Choroid plexus epithelial cell (primary cell): ENCODE measurements at regions not wholly inside any gene's neighbourhood (a gene's known extent, or its start where the extent isn't known, plus 50 kb on each side); places are given as distances from the start of the nearest gene placed in this dataset.
A peak's percentile ranks its signal among the peaks of the same experiment; 100 is the strongest.

Experiments
- DNase-seq: peaks from one replicate; pipeline ENCODE4 v3.0.0-alpha.2; 2010; ENCODE audit warnings: low read depth
- H3K4me3 ChIP-seq: 2 replicates; pipeline ENCODE4 v1.5.1; 2011; ENCODE audit warnings: low read depth, mild to moderate bottlenecking, control low read depth, low read length, moderate library complexity
- TF ChIP-seq, protein P1 (sequence below): conservative IDR thresholded peaks from 2 replicates; pipeline ENCODE4 v1.5.1; 2011; ENCODE audit warnings: low read depth, mild to moderate bottlenecking, control low read depth, inconsistent platforms, low read length, moderate library complexity

DNA sequence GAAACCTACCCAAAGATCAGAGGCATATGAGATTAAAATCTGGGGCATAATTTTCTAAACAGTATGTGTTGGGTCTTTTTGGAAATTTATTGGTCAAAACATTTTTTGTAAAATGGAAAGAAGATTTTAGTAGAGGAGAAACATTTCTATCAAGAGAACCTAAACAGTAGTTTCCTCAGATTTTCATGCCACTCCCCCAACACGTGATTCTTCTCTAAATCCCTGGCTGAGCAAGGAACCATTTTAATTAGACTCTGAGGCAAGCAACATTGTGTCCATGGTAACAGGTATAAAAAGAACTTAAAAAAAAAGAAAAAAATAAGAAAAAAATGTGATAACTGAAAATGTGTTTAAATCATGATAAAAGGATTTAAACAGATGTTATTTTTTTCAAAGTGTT is 1105.2 kb upstream of the ZEB2 start:
- TF ChIP-seq, protein P1, sequence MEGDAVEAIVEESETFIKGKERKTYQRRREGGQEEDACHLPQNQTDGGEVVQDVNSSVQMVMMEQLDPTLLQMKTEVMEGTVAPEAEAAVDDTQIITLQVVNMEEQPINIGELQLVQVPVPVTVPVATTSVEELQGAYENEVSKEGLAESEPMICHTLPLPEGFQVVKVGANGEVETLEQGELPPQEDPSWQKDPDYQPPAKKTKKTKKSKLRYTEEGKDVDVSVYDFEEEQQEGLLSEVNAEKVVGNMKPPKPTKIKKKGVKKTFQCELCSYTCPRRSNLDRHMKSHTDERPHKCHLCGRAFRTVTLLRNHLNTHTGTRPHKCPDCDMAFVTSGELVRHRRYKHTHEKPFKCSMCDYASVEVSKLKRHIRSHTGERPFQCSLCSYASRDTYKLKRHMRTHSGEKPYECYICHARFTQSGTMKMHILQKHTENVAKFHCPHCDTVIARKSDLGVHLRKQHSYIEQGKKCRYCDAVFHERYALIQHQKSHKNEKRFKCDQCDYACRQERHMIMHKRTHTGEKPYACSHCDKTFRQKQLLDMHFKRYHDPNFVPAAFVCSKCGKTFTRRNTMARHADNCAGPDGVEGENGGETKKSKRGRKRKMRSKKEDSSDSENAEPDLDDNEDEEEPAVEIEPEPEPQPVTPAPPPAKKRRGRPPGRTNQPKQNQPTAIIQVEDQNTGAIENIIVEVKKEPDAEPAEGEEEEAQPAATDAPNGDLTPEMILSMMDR, result no peak
- no peak for DNase-seq
- no peak overlapping the region for H3K4me3 ChIP-seq

DNA sequence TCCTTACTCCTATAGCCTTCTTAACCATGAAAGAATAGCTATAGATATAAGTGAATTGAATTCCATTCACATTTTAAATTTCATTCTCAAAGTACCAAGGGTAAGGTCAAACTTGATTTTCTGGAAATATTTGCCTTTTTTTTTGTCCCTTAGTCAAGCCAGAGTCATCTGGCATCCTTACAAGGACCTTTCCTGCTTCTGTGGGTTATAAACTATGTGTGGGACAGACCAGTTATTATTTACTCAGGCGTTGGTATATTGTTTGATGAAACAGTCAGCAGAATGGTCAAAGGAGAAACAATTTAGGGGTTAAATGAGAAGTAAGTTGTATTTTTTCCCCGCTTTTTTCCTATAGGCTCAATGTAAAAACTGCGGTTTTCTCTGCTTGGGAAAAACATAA is 1103.2 kb upstream of the ZEB2 start:
- TF ChIP-seq, protein P1, result no peak
- peak; percentile 30 for DNase-seq

DNA sequence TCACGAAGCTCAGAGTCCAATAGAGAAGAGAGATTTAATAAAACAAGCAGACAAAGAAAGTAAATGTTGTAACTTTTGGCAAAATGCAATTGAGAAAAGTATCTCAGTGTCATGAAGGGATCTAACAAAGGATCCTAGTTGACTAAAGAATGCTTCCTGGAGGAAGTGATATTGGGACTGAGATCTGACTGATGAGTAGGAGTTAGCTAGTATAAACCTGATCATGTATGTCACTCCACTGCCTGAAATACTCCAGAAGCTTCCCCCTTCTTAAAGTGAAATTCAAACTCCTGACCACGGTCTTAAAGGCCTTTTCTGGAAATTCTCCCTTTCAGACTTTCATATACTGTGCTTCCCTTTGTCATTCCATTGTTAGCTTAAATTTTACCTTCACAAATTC is 1102.4 kb upstream of the ZEB2 start:
- H3K4me3 ChIP-seq, result no peak overlapping the region
- TF ChIP-seq, protein P1, result no peak
- DNase-seq, result no peak

More for the DNA sequence above, 1103.2 kb upstream of the ZEB2 start:
- no peak overlapping the region for H3K4me3 ChIP-seq

DNA sequence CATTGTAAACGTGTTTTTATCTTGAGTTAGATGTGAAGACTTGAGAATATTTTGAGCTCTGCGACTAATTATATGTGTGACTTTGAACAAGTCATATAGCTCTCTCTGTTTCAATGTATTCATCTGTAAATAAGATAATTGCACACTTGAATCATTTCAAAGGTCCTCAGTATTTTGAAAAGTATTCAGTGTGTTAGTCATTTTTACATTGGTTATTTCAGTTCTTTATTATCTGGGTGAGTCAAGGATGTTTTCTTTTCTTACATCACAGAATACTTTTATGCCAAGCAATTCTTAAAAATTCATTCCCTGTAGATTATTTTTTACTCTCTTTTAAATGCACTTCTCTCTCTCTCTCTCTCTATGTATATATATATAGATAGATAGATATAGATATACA is 1098.0 kb upstream of the ZEB2 start:
- TF ChIP-seq, protein P1, result no peak
- DNase-seq, result peak; percentile 28
- no peak overlapping the region for H3K4me3 ChIP-seq

DNA sequence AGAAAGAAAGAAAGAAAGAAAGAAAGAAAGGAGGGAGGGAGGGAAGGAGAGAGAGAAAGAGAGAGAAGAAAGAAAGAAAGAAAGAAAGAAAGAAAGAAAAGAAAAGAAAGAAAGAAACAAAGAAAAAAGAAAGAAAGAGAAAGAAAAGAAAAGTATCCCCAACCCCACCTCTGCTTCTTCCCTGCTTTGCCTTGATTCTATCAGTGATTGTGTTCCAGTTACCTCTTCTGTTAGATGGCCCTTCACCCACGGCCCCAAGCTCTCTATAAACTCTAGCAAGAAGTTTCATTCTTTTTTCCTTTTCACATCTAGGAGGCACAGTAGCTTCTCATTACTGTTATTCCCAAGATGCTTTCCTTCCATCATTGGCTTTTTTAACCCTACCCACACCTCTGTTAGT is 1097.5 kb upstream of the ZEB2 start:
- no peak for DNase-seq
- H3K4me3 ChIP-seq, result no peak overlapping the region
- TF ChIP-seq, protein P1, result no peak

DNA sequence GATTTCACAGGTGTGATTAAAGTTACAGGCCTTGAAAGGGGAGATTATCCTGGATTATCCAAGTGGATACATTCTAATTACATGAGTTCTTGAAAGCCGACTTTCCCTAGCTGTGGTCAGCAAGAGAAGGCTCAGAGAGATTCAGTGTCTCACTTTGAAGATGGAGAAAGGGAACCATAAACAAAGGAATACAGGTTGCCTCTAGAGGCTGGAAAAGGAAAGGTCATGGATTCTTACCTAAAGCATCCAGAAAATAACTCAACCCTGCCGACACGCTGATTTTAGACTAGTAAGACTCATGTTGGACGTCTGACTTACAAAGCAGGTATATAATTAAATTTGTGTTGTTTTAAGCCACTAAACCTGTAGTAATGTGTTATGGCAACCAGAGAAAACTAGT is 1095.7 kb upstream of the ZEB2 start:
- TF ChIP-seq, protein P1, result no peak
- no peak overlapping the region for H3K4me3 ChIP-seq
- DNase-seq, result no peak

DNA sequence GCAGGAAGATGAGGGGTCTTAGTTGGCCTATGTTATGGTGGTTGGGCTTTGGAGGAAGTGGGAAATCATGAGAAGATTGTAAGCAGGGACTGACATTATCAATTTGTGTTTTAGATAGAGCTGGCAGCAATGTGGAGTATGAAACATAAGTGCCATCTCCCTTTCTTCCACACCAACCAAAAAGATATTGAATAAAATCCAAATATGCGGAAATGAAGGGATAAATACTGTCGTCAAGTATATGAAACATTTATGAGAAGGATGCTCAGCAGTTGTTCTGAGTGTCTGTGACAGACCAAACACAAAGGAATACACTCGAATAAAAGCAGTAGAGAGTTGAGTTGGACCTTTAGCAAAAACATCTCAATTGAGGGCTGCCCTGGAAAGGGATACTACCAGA is 1090.0 kb upstream of the ZEB2 start:
- DNase-seq, result no peak
- no peak overlapping the region for H3K4me3 ChIP-seq
- TF ChIP-seq, protein P1, result no peak
